BE2C (cell line): ENCODE measurements at regions not wholly inside any gene's neighbourhood (a gene's known extent, or its start where the extent isn't known, plus 50 kb on each side); places are given as distances from the start of the nearest gene placed in this dataset.

Source experiments
- DNase-seq: peaks from one replicate; pipeline ENCODE4 v3.0.0-alpha.2; 2020
- H3K27me3 ChIP-seq: fragments of 250-450 bp; sonication (Bioruptor Pico); 2 replicates; pipeline ENCODE4 v1.5.1; 2020; ENCODE audit warnings: mild to moderate bottlenecking
- H3K36me3 ChIP-seq: fragments of 250-450 bp; sonication (Bioruptor Pico); 2 replicates; pipeline ENCODE4 v1.5.1; 2020; ENCODE audit warnings: mild to moderate bottlenecking
- H3K4me1 ChIP-seq: fragments of 250-450 bp; sonication (Bioruptor Pico); 2 replicates; pipeline ENCODE4 v1.5.1; 2020
- H3K4me3 ChIP-seq: 2 replicates; pipeline ENCODE4 v1.5.1; 2011; ENCODE audit warnings: low read depth, low read length
- H3K9me3 ChIP-seq: fragments of 250-450 bp; sonication (Bioruptor Pico); 2 replicates; pipeline ENCODE4 v1.5.1; 2020
- TF ChIP-seq, protein P1 (sequence below): IDR thresholded peaks from 2 replicates; pipeline ENCODE4 v1.5.1; 2012; ENCODE audit warnings: mild to moderate bottlenecking, low read depth, low read length

DNA sequence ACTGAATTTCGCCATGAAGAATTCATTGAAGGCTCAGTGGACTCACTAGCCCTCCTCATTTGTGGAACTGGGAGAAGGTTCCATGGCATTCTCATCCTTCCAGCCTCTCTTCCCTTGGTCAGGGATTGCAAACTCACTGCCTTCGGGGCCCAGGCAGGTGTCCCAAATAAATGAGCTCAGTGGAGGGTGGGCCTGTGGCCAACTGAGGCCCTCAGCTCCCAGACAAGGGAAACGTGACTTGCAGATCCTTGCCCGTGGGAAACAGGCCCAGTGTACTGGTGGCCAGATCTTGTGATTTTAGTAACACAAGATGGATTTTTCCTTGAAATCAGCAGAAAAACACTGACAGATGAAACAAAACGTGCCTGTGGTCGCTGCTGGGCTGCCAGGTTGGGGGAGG lies 168.7 kb upstream of the CTBP2 start:
- no peaks in the 10 kb centered on the region for H3K4me1 ChIP-seq
- H3K27me3 ChIP-seq, result no peaks in the 10 kb centered on the region; the same call in 1 of the 2 replicates
- H3K9me3 ChIP-seq, result no peaks in the 10 kb centered on the region
- no peak overlapping the region for H3K4me3 ChIP-seq
- TF ChIP-seq, protein P1, sequence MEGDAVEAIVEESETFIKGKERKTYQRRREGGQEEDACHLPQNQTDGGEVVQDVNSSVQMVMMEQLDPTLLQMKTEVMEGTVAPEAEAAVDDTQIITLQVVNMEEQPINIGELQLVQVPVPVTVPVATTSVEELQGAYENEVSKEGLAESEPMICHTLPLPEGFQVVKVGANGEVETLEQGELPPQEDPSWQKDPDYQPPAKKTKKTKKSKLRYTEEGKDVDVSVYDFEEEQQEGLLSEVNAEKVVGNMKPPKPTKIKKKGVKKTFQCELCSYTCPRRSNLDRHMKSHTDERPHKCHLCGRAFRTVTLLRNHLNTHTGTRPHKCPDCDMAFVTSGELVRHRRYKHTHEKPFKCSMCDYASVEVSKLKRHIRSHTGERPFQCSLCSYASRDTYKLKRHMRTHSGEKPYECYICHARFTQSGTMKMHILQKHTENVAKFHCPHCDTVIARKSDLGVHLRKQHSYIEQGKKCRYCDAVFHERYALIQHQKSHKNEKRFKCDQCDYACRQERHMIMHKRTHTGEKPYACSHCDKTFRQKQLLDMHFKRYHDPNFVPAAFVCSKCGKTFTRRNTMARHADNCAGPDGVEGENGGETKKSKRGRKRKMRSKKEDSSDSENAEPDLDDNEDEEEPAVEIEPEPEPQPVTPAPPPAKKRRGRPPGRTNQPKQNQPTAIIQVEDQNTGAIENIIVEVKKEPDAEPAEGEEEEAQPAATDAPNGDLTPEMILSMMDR, result no peak
- H3K36me3 ChIP-seq, result no peaks in the 10 kb centered on the region
- no peak for DNase-seq

DNA sequence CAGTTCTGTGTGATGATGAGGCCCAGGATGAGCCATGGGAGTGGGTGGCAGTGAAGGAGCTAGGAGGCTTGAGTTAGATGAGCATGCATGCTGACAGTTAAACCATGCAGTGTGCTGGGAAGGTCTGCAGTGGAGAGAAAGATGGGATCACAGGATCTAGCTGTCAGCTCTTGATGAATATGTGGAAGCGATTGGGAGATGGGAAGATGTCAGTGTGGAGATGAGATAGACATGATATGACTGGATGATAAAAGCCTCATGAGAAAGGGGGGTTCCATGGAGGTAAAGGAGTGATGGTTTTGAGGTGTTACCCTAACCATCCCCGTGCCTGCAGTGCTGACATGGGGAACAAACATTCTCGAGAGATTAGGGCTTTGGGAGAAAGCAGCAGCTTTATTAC lies 165.0 kb upstream of the CTBP2 start:
- TF ChIP-seq, protein P1, result no peak
- no peak for DNase-seq
- no peaks in the 10 kb centered on the region; the same call in 1 of the 2 replicates for H3K27me3 ChIP-seq
- H3K4me3 ChIP-seq, result no peak overlapping the region
- no peaks in the 10 kb centered on the region for H3K36me3 ChIP-seq
- H3K9me3 ChIP-seq, result no peaks in the 10 kb centered on the region
- no peaks in the 10 kb centered on the region for H3K4me1 ChIP-seq

DNA sequence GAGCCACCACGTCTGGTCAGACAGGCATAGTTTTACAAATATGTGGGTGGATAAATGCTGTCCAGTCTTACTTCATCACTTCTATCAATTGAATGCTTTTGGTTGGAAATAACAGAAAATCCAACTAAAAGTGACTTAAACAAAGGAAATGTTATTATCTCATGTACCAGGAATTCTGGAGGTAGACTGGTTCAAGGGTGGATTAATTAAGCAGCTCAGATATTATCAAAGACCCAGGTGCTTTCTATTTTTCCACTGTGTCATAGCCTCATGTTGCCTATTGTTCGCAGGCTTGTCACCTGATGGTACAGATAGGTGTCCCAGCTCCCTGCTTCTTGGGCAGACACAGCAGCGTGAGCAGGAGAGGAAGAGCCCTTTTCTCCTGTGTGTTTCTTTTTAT lies 156.1 kb upstream of the CTBP2 start:
- TF ChIP-seq, protein P1, result no peak
- Histone ChIP-seq H3K9me3 (no peaks in the 10 kb centered on the region), H3K4me1 (no peaks in the 10 kb centered on the region), H3K4me3 (no peak overlapping the region), H3K36me3 (no peaks in the 10 kb centered on the region), H3K27me3 (no peaks in the 10 kb centered on the region)
- DNase-seq, result no peak

DNA sequence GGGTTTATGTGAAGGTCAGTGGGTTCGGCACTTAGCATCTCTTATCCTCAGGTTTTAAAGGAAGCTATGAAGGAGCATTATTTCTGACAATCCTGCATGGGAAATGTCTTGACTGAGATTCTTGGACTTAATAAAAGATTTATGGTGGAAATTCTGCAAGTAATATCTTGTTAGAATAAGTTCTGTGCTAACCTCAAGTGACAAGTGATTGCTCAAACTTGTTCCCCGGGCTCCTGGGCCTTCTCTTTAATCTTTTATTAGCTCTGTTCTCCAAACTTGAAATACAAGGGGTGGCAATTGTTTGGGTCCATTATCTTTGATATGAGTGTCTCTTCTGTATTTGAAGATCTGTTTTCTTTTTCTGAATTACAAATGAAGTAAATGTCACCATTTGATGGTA lies 140.6 kb upstream of the CTBP2 start:
- Histone ChIP-seq H3K36me3 (no peaks in the 10 kb centered on the region), H3K4me3 (no peak overlapping the region), H3K4me1 (no peaks in the 10 kb centered on the region), H3K27me3 (0 out of 2 replicates have a peak, but pooled peaks cover 3% of the 10 kb centered on the region), H3K9me3 (no peaks in the 10 kb centered on the region)
- TF ChIP-seq, protein P1, result no peak
- no peak for DNase-seq

- H3K36me3 ChIP-seq, result no peaks in the 10 kb centered on the region
- TF ChIP-seq, protein P1, result no peak
- H3K27me3 ChIP-seq, result 0 out of 2 replicates have a peak, but pooled peaks cover 3% of the 10 kb centered on the region
- no peaks in the 10 kb centered on the region for H3K4me1 ChIP-seq
- no peak for DNase-seq
- H3K9me3 ChIP-seq, result no peaks in the 10 kb centered on the region
- no peak overlapping the region for H3K4me3 ChIP-seq
Observed at GRCh38 chr10:125299461-125299860, 139.1 kb upstream of the CTBP2 start.

DNA sequence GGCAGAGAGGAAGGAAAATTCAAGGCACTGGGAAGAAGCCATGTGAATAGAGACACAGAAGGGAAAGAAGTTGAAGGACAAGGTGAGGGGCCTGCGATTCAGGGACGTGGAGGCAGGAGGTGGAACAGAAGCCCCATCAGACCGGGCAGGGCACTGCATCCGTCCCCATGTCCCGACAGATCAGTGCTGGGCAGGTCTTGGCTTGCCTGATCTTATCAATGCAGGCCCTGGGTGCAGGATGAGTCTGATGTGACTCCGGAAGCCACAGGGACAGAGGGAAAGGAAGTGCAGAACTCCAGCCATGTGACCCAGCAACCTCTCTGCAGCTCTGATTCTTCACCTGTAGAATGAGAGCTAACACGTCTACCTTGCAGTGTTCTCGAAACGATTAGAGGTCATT lies 136.2 kb upstream of the CTBP2 start:
- Histone ChIP-seq H3K4me3 (no peak overlapping the region), H3K9me3 (no peaks in the 10 kb centered on the region), H3K27me3 (no peaks in the 10 kb centered on the region), H3K36me3 (no peaks in the 10 kb centered on the region), H3K4me1 (no peaks in the 10 kb centered on the region)
- TF ChIP-seq, protein P1, result no peak
- DNase-seq, result peak; percentile 8
